NCI-H2227 treated with DMSO at 0.1 percent for 48 hours (cell line): ENCODE measurements at regions not wholly inside any gene's neighbourhood (a gene's known extent, or its start where the extent isn't known, plus 50 kb on each side); places are given as distances from the start of the nearest gene placed in this dataset.
A peak's percentile ranks its signal among the peaks of the same experiment; 100 is the strongest.

Source experiments
- DNase-seq: peaks from one replicate; lab custom pipeline; 2025; lab: John Stamatoyannopoulos, UW

GRCh38 chr2:120917886-120918285, 182.2 kb downstream of the GLI2 start:
- no peak for DNase-seq

GRCh38 chr2:120919216-120919615, 183.5 kb downstream of the GLI2 start:
- no peak for DNase-seq

- no peak for DNase-seq
Measured at GRCh38 chr2:120919771-120920453, 184.2 kb downstream of the GLI2 start.

- DNase-seq = no peak
Measured at GRCh38 chr2:120920454-120921148, 184.9 kb downstream of the GLI2 start.

- DNase-seq = no peak
Measured at GRCh38 chr2:120921457-120921856, 185.8 kb downstream of the GLI2 start.

- DNase-seq = no peak
Measured at GRCh38 chr2:120922571-120923332, 187.1 kb downstream of the GLI2 start.

- no peak for DNase-seq
Measured at GRCh38 chr2:120923426-120923825, 187.8 kb downstream of the GLI2 start.

GRCh38 chr2:120924924-120925323, 189.3 kb downstream of the GLI2 start:
- DNase-seq = no peak

- peak; percentile 89 for DNase-seq
Measured at GRCh38 chr2:120926463-120927264, 191.0 kb downstream of the GLI2 start.

GRCh38 chr2:120927265-120927628, 191.6 kb downstream of the GLI2 start:
- DNase-seq = no peak

GRCh38 chr2:120929829-120930228, 194.2 kb downstream of the GLI2 start:
- DNase-seq = no peak

GRCh38 chr2:120930236-120930635, 194.6 kb downstream of the GLI2 start:
- DNase-seq = no peak

GRCh38 chr2:120930864-120931263, 195.2 kb downstream of the GLI2 start:
- DNase-seq = no peak

GRCh38 chr2:120932472-120932871, 196.8 kb downstream of the GLI2 start:
- no peak for DNase-seq

- no peak for DNase-seq
Measured at GRCh38 chr2:120932881-120933280, 197.2 kb downstream of the GLI2 start.

- DNase-seq = no peak
Measured at GRCh38 chr2:120933693-120934573, 198.3 kb downstream of the GLI2 start.

GRCh38 chr2:120934574-120935338, 199.1 kb downstream of the GLI2 start:
- DNase-seq = no peak

- DNase-seq = no peak
Measured at GRCh38 chr2:120935339-120936313, 200.0 kb downstream of the GLI2 start.
